ENCODE measurements at regions not wholly inside any gene's neighbourhood (a gene's known extent, or its start where the extent isn't known, plus 50 kb on each side); places are given as distances from the start of the nearest gene placed in this dataset.

DNA sequence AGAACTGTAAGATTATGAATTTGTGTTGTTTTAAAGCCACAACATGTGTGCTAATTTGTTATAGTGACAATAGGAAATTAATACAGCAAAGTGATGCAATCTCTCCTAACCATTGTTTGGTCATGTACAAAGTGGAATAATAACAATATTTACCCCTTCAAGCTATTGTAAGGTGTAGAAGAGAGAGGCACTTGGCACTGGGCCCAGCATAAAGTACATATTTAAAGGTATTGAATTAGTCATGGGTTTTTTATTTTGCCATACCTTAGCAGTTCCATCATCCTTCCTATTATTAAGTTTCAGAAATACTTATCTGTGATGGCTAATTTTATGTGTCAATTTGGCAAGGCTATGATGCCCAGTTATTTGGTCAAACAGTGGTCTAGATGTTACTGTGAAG lies 322.4 kb upstream of the TSHZ2 start:
- TF ChIP-seq, protein P1, sequence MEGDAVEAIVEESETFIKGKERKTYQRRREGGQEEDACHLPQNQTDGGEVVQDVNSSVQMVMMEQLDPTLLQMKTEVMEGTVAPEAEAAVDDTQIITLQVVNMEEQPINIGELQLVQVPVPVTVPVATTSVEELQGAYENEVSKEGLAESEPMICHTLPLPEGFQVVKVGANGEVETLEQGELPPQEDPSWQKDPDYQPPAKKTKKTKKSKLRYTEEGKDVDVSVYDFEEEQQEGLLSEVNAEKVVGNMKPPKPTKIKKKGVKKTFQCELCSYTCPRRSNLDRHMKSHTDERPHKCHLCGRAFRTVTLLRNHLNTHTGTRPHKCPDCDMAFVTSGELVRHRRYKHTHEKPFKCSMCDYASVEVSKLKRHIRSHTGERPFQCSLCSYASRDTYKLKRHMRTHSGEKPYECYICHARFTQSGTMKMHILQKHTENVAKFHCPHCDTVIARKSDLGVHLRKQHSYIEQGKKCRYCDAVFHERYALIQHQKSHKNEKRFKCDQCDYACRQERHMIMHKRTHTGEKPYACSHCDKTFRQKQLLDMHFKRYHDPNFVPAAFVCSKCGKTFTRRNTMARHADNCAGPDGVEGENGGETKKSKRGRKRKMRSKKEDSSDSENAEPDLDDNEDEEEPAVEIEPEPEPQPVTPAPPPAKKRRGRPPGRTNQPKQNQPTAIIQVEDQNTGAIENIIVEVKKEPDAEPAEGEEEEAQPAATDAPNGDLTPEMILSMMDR (IDR thresholded peaks at IDR 0.05) = no peak
- no peak for DNase-seq
- Histone ChIP-seq H3K27ac (no peak overlapping the region), H3K4me3 (no peak overlapping the region), H3K4me1 (no peaks in the 10 kb centered on the region), H3K27me3 (no peaks in the 10 kb centered on the region), H3K9me3 (no peaks in the 10 kb centered on the region), H3K36me3 (no peaks in the 10 kb centered on the region)
- intact Hi-C loops (cut with DNase I; ENCODE audit: low total_unique reads) = no loop called here

DNA sequence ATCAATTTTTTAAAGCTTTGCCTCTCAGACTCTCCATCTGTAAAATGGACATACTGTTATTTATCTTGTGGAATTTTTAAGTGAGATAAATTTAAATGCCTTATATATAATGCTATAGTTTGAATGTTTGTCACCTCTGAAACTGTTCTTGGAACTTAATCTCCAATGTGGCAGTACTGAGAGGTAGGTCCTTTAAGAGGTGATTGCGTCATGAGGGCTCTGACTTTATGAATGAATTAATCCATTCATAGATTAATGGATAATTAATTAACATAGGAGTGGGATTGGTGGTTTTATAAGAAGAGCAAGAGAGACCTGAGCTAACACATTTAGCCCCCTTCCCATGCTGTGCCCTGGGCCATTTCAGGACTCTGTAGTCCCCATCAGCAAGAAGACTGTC lies 326.3 kb upstream of the TSHZ2 start:
- no peaks in the 10 kb centered on the region for H3K9me3 ChIP-seq
- H3K36me3 ChIP-seq = no peaks in the 10 kb centered on the region
- H3K4me3 ChIP-seq = no peak overlapping the region
- no peak for DNase-seq
- TF ChIP-seq, protein P1 (IDR thresholded peaks at IDR 0.05) = no peak
- H3K27me3 ChIP-seq = no peaks in the 10 kb centered on the region
- no peak overlapping the region for H3K27ac ChIP-seq
- H3K4me1 ChIP-seq = no peaks in the 10 kb centered on the region
- intact Hi-C loops (cut with DNase I; ENCODE audit: low total_unique reads) = no loop called here

DNA sequence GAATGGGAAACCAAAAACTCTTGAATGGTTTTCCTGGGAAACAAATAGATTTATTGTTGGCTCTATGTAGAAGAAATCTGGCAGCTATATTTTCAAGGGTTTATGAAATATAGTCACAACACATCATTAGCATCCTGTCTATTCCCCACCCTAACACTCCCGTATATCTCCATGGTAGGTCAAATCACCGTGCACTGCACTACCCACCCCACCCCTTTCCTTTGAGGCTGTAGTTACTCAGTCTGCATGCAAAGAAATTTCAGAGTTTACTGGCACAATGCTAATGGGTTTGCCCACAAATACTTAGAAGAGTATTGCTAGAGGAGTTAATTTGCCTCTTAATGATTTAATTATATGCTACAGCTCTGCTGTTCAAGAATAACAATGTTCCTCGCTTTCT lies 329.1 kb upstream of the TSHZ2 start:
- no peak for DNase-seq
- no peaks in the 10 kb centered on the region for H3K36me3 ChIP-seq
- H3K9me3 ChIP-seq = no peaks in the 10 kb centered on the region
- H3K4me3 ChIP-seq = no peak overlapping the region
- TF ChIP-seq, protein P1 (IDR thresholded peaks at IDR 0.05) = no peak
- intact Hi-C loops (cut with DNase I; ENCODE audit: low total_unique reads) = no loop called here
- H3K27me3 ChIP-seq = no peaks in the 10 kb centered on the region
- no peak overlapping the region for H3K27ac ChIP-seq
- H3K4me1 ChIP-seq = no peaks in the 10 kb centered on the region

DNA sequence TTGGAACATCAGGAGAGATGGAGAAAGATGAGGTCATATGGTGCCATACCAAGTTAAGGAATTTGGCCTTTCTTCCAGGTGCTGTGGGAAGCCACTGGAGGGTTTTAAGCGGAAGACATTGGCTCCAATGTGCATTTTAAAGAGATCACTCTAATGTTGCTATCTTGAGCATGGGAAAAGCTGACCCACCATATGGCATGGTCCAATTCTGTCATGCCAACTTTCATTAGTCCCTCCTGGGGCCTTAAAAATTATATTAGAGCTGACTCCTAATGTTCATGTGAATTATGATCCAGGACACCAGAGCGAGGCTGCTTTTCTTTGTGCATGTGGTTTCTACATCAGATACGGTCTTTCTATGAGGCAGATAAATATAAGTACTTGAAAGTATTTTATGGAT lies 335.0 kb upstream of the TSHZ2 start:
- H3K27me3 ChIP-seq = no peaks in the 10 kb centered on the region
- intact Hi-C loops (cut with DNase I; ENCODE audit: low total_unique reads) = no loop called here
- TF ChIP-seq, protein P1 (IDR thresholded peaks at IDR 0.05) = no peak
- DNase-seq = no peak
- no peaks in the 10 kb centered on the region for H3K9me3 ChIP-seq
- H3K4me1 ChIP-seq = no peaks in the 10 kb centered on the region
- H3K4me3 ChIP-seq = no peak overlapping the region
- no peak overlapping the region for H3K27ac ChIP-seq
- no peaks in the 10 kb centered on the region for H3K36me3 ChIP-seq

DNA sequence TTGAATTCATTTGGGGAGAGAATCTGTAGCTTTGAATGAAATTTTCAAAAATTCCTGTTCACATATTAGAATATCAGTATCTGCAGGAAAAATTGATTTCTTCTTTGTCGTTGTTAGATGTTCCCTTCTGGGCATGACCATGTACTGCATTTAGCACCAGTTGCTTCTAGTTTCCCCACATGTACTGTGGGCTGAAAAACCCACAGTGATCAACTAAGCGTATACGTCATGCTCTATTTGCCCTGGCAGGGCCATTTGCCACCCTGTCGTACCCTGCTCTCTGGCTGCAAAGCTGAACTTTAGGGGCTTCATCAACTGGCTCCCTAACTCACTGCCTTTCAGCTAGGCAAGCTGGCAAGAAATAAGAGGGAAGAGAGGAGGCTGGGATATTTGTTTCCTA lies 340.7 kb upstream of the TSHZ2 start:
- intact Hi-C loops (cut with DNase I; ENCODE audit: low total_unique reads) = no loop called here
- H3K27ac ChIP-seq = no peak overlapping the region
- H3K9me3 ChIP-seq = peaks cover 0 to 6% (median 0%) of the 10 kb centered on the region in 3 donors
- H3K4me1 ChIP-seq = no peaks in the 10 kb centered on the region
- TF ChIP-seq, protein P1 (IDR thresholded peaks at IDR 0.05) = no peak
- no peaks in the 10 kb centered on the region for H3K27me3 ChIP-seq
- H3K36me3 ChIP-seq = no peaks in the 10 kb centered on the region
- no peak overlapping the region for H3K4me3 ChIP-seq
- DNase-seq = no peak

DNA sequence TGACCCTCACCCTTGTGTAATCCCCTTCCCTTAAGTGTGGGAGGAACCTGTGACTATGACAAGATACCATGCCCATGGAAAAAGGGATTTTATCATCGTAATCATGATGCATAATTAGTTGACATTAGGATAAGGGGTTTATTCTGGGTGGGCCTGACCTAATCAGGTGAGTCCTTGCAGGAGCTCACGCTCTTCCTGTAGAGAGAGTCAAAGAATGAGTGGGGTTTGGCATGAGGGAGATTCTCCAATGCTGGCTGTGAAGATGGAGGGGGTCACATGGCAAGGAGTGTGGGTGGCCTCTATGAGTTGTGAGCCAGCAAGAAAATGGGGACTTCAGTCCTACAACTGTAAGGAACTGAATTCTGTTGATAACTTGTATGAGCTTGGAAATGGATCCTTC lies 342.0 kb upstream of the TSHZ2 start:
- Histone ChIP-seq H3K9me3 (peaks cover 0 to 6% (median 0%) of the 10 kb centered on the region in 3 donors), H3K4me1 (no peaks in the 10 kb centered on the region), H3K27ac (no peak overlapping the region), H3K4me3 (no peak overlapping the region), H3K36me3 (no peaks in the 10 kb centered on the region), H3K27me3 (no peaks in the 10 kb centered on the region)
- DNase-seq = no peak
- TF ChIP-seq, protein P1 (IDR thresholded peaks at IDR 0.05) = no peak
- intact Hi-C loops (cut with DNase I; ENCODE audit: low total_unique reads) = no loop called here

Measured in tibial artery (tissue), 4 donors.